HFFc6 (cell line): ENCODE measurements at regions not wholly inside any gene's neighbourhood (a gene's known extent, or its start where the extent isn't known, plus 50 kb on each side); places are given as distances from the start of the nearest gene placed in this dataset.

ENCODE experiments used
- DNase-seq: peaks from one replicate; pipeline ENCODE4 v3.0.0-alpha.2; 2018
- H3K27ac Mint-ChIP-seq: 2 replicates; pipeline ENCODE4 v1.8.0; 2020; ENCODE audit warnings: mild to moderate bottlenecking, mixed read lengths
- H3K27me3 Mint-ChIP-seq: 2 replicates; pipeline ENCODE4 v1.8.0; 2021; ENCODE audit warnings: mild to moderate bottlenecking, moderate library complexity, mixed read lengths; ENCODE audit not compliant: insufficient read depth
- H3K36me3 Mint-ChIP-seq: 2 replicates; pipeline ENCODE4 v1.8.0; 2021; ENCODE audit warnings: low read depth, mixed read lengths
- H3K4me1 Mint-ChIP-seq: 2 replicates; pipeline ENCODE4 v1.8.0; 2020; ENCODE audit warnings: low read depth, mixed read lengths
- H3K4me3 Mint-ChIP-seq: 2 replicates; pipeline ENCODE4 v1.8.0; 2020; ENCODE audit warnings: mild to moderate bottlenecking, moderate library complexity, mixed read lengths
- H3K9me3 Mint-ChIP-seq: 2 replicates; pipeline ENCODE4 v1.8.0; 2020; ENCODE audit warnings: mild to moderate bottlenecking, mixed read lengths
- CTCF ChIP-seq: fragments of 200-600 bp; sonication (generic); IDR thresholded peaks from 2 replicates; pipeline ENCODE4 v1.5.0; 2021; ENCODE audit warnings: antibody characterized with exemption, mild to moderate bottlenecking

GRCh38 chr12:75642226-75642625, 130.8 kb upstream of the KRR1 start:
- Mint-ChIP-seq H3K9me3 (no peaks in the 10 kb centered on the region), H3K36me3 (peaks cover 4% of the 10 kb centered on the region; the same call in 1 of the 2 replicates), H3K4me1 (peaks cover 44% of the 10 kb centered on the region), H3K4me3 (no peak overlapping the region), H3K27me3 (no peaks in the 10 kb centered on the region), H3K27ac (peak overlapping the region; percentile 97)
- no peak for DNase-seq
- TF ChIP-seq CTCF = no peak

DNA sequence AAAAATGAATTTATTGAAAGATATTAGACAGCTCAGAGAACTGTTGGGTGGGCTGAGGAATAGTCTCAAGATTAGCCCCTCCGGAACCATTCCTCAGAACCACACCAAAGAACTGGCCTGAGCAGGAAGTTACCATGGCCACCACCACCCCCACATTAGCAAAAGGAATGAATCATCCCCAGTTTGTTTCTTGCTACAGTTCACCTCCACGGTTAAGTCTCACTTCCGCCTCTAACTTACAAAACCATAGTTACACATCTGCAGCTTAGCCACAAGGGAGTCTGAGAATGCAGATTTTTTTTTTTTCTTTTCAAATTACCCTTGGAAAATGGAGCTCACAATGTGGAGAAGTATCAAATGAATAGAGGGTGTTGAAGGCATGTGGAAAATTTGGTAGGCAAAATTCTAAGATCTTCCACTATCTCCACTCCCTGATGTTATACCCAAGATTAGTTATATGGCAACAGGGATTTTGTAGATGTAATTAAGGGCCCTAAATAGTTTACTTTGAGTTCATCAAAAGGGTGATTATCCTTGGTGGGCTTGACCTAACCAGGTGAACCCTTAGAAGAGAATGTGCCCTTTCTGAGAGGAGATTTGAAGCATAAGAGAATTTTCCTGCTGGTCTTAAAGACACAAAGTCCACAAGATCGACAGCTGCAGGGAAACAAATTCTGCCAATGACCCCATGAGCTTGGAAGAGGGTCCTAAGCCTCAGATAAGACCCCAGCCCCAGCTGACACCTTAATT, 129.8 kb upstream of the KRR1 start:
- Mint-ChIP-seq H3K27me3 (no peaks in the 10 kb centered on the region), H3K27ac (peak overlapping the region; percentile 97), H3K36me3 (peaks cover 4% of the 10 kb centered on the region; the same call in 1 of the 2 replicates), H3K9me3 (no peaks in the 10 kb centered on the region), H3K4me3 (peak overlapping the region; percentile 38), H3K4me1 (peaks cover 54% of the 10 kb centered on the region)
- peak; percentile 90 for DNase-seq
- TF ChIP-seq CTCF = no peak; the same call in 1 of the 2 replicates

GRCh38 chr12:75638792-75639191, 127.4 kb upstream of the KRR1 start:
- H3K27me3 Mint-ChIP-seq = no peaks in the 10 kb centered on the region
- H3K36me3 Mint-ChIP-seq = no peaks in the 10 kb centered on the region
- H3K9me3 Mint-ChIP-seq = no peaks in the 10 kb centered on the region
- H3K27ac Mint-ChIP-seq = no peak overlapping the region
- H3K4me3 Mint-ChIP-seq = no peak overlapping the region
- H3K4me1 Mint-ChIP-seq = peaks cover 76% of the 10 kb centered on the region
- no peak for TF ChIP-seq CTCF
- DNase-seq = no peak

DNA sequence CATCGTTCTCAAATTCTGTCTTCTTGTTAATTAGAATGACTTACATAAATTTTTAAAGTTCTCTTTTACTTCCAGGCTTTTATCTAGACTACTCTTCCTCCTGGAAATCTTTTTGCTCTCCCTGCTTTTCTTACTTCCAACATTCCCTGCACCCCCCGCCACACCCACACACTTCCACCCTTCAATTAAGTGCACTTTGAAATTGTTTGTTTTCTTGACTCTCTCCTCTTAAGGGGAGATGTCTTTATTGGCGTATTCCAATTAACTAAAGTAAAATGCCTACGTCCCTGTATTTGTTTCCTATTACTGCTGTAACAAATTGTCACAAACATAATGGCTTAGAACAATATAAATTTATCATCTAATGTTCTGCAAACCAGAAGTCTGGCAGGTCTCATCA, 125.2 kb upstream of the KRR1 start:
- peaks cover 59% of the 10 kb centered on the region for H3K4me1 Mint-ChIP-seq
- H3K4me3 Mint-ChIP-seq = no peak overlapping the region; the same call in 1 of the 2 replicates
- H3K27ac Mint-ChIP-seq = peak overlapping the region; percentile 70

DNA sequence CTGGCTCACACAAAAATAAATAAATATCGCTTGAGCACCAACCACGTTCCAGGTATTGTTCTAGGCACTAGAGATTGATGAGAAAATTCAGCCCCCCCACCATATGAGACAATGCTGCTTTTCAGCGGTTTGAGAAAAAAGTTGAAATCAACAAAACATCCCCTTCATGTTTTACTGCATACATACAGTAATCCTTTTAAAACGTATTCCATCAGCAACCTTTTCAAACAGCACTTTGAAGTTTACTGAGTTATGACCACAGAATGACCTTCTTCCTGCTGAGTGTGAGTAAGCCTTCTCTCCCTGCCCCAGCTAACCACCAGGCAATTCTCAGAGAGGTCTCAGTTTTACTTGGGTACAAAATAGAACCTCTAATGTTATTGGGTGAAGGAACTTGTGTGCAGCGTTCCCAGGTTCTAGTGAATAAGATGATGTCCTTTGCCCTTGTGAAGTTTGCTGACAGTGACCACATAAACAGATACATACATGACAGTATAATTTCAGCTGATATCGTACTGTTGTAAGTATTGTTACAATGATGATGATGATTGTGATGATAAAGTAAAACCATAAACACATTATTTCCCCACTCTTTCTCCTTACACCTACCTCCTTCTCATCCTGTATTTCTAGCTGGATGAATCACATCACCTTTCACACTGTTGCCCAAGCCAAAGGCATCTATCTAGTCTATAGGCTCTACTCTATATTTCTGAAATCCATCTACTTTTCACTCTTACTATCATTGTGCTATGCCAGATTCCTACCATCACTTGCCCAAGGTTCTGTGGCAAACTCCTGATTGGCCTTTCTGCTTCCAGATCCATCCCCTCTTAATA, 124.4 kb upstream of the KRR1 start:
- TF ChIP-seq CTCF = no peak
- peaks cover 51% of the 10 kb centered on the region for H3K4me1 Mint-ChIP-seq
- DNase-seq = peak; percentile 91
- peak overlapping the region; percentile 70 for H3K27ac Mint-ChIP-seq
- no peaks in the 10 kb centered on the region for H3K9me3 Mint-ChIP-seq
- H3K36me3 Mint-ChIP-seq = no peaks in the 10 kb centered on the region
- peak overlapping the region; percentile 47 for H3K4me3 Mint-ChIP-seq
- H3K27me3 Mint-ChIP-seq = no peaks in the 10 kb centered on the region

More for the DNA sequence above, 125.2 kb upstream of the KRR1 start:
- no peaks in the 10 kb centered on the region for H3K9me3 Mint-ChIP-seq
- no peaks in the 10 kb centered on the region for H3K36me3 Mint-ChIP-seq
- DNase-seq = no peak
- TF ChIP-seq CTCF = no peak
- H3K27me3 Mint-ChIP-seq = no peaks in the 10 kb centered on the region
